GM18517 (cell line): ENCODE measurements at regions not wholly inside any gene's neighbourhood (a gene's known extent, or its start where the extent isn't known, plus 50 kb on each side); places are given as distances from the start of the nearest gene placed in this dataset.
"Not testable (repeated sequence)": the region's sequence is repeated elsewhere in the genome, so short reads cannot be mapped to it uniquely, and the experiment has no call there.

Source experiments
- ATAC-seq: cut with Tn5 transposase; IDR thresholded peaks from one replicate; pipeline ENCODE4 v1.9.1; 2021; ENCODE audit warnings: mild to moderate bottlenecking, moderate library complexity; ENCODE audit not compliant: unreplicated experiment

- ATAC-seq = no peak
These were observed 617.9 kb upstream of the PHF14 start for GRCh38 chr7:10355816-10356215.

GRCh38 chr7:10360050-10360449 lies 613.6 kb upstream of the PHF14 start:
- ATAC-seq = no peak

GRCh38 chr7:10401793-10402192 lies 571.9 kb upstream of the PHF14 start:
- ATAC-seq = no peak

GRCh38 chr7:10412422-10413019 lies 561.2 kb upstream of the PHF14 start:
- ATAC-seq = peak; percentile 71

- ATAC-seq = no peak
These were observed 554.7 kb upstream of the PHF14 start for GRCh38 chr7:10418985-10419384.

GRCh38 chr7:10429031-10429430 lies 544.6 kb upstream of the PHF14 start:
- no peak for ATAC-seq

- no peak for ATAC-seq
These were observed 544.2 kb upstream of the PHF14 start for GRCh38 chr7:10429511-10429910.

- ATAC-seq = no peak
These were observed 537.4 kb upstream of the PHF14 start for GRCh38 chr7:10436302-10436701.

- ATAC-seq = no peak
These were observed 534.6 kb upstream of the PHF14 start for GRCh38 chr7:10439027-10439426.

GRCh38 chr7:10455936-10456335 lies 517.7 kb upstream of the PHF14 start:
- no peak for ATAC-seq

GRCh38 chr7:10460474-10460873 lies 513.2 kb upstream of the PHF14 start:
- ATAC-seq = no peak

- ATAC-seq = no peak
These were observed 510.0 kb upstream of the PHF14 start for GRCh38 chr7:10463701-10464100.

GRCh38 chr7:10465536-10465935 lies 508.1 kb upstream of the PHF14 start:
- not testable (repeated sequence) for ATAC-seq

GRCh38 chr7:10468908-10469307 lies 504.8 kb upstream of the PHF14 start:
- no peak for ATAC-seq

GRCh38 chr7:10469476-10469875 lies 504.2 kb upstream of the PHF14 start:
- no peak for ATAC-seq

GRCh38 chr7:10471280-10472058 lies 502.2 kb upstream of the PHF14 start:
- ATAC-seq = no peak

- no peak for ATAC-seq
These were observed 501.6 kb upstream of the PHF14 start for GRCh38 chr7:10472115-10472514.

GRCh38 chr7:10473569-10473968 lies 500.1 kb upstream of the PHF14 start:
- ATAC-seq = no peak

GRCh38 chr7:10474048-10474447 lies 499.6 kb upstream of the PHF14 start:
- ATAC-seq = no peak

GRCh38 chr7:10475940-10476641 lies 497.6 kb upstream of the PHF14 start:
- ATAC-seq = no peak

GRCh38 chr7:10476642-10477041 lies 497.0 kb upstream of the PHF14 start:
- ATAC-seq = no peak

- ATAC-seq = no peak
These were observed 490.0 kb upstream of the PHF14 start for GRCh38 chr7:10483671-10484070.
